Suprapubic skin (tissue), 4 donors: ENCODE measurements at regions not wholly inside any gene's neighbourhood (a gene's known extent, or its start where the extent isn't known, plus 50 kb on each side); places are given as distances from the start of the nearest gene placed in this dataset.
A peak's percentile ranks its signal among the peaks of the same experiment; 100 is the strongest.

Experiments used
- DNase-seq, 2 donors: peaks; one replicate each; pipeline ENCODE4 v3.0.0-alpha.2; 2019; ENCODE audit warnings: low spot score in 2 of 2
- H3K27ac ChIP-seq: fragments of 200-600 bp; sonication (generic); one replicate; pipeline ENCODE4 v1.5.1; 2019
- H3K27me3 ChIP-seq: fragments of 200-600 bp; sonication (generic); one replicate; pipeline ENCODE4 v1.5.1; 2019
- H3K36me3 ChIP-seq: fragments of 200-600 bp; sonication (generic); one replicate; pipeline ENCODE4 v1.5.1; 2019
- H3K4me1 ChIP-seq: fragments of 200-600 bp; sonication (generic); one replicate; pipeline ENCODE4 v1.5.1; 2019
- H3K4me3 ChIP-seq: fragments of 200-600 bp; sonication (generic); one replicate; pipeline ENCODE4 v1.5.1; 2019; ENCODE audit warnings: mild to moderate bottlenecking
- H3K9me3 ChIP-seq: fragments of 200-600 bp; sonication (generic); one replicate; pipeline ENCODE4 v1.5.1; 2019
- EP300 ChIP-seq: sonication (generic); formaldehyde crosslinking; IDR thresholded peaks from one replicate; pipeline ENCODE4 v1.6.1; 2017; ENCODE audit warnings: antibody characterized with exemption
- POLR2A ChIP-seq, 2 donors: fragments of 450-650 bp; IDR thresholded peaks; one replicate each; pipeline ENCODE4 v1.6.1; 2017; ENCODE audit warnings: antibody characterized with exemption in 2 of 2, mild to moderate bottlenecking in 2 of 2, moderate library complexity in 2 of 2
- POLR2AphosphoS5 ChIP-seq, 3 donors: sonication (generic); formaldehyde crosslinking; IDR thresholded peaks; one replicate each; pipeline ENCODE4 v1.6.1; 2017; ENCODE audit warnings: antibody characterized with exemption in 3 of 3
- TF ChIP-seq, protein P1 (sequence below), 2 donors: fragments of 200-600 bp in 1 of 2; fragments of 450-650 bp in 1 of 2; sonication (generic) in 1 of 2; IDR thresholded peaks; one replicate each; pipeline ENCODE4 v1.5.1; 2016 to 2019; ENCODE audit warnings: antibody characterized with exemption in 2 of 2, mild to moderate bottlenecking in 1 of 2, moderate library complexity in 1 of 2

DNA sequence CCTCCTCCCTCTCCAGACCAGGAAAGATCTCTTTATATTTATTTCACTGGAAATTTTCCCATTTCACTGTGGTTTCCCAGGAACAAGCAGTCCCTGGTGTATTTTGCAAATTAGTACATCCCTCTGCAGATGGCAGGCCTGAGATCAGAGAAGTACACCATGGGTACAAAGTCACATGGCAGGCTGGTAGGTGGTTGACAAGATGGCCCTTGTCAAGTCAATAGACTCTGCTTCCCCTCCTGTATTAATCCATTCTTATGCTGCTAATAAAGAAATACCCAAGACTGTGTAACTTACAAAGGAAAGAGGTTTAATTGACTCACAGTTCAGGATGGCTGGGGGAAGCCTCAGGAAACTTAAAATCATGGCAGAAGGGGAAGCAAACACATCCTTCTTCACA is 51.6 kb upstream of the KSR1 start:
- peak in 1 of 2 donors; percentile 16 for DNase-seq
- no peak overlapping the region for H3K27ac ChIP-seq
- H3K4me3 ChIP-seq, result no peak overlapping the region
- H3K4me1 ChIP-seq, result peaks cover 18% of the 10 kb centered on the region
- H3K27me3 ChIP-seq, result no peaks in the 10 kb centered on the region
- no peaks in the 10 kb centered on the region for H3K36me3 ChIP-seq
- H3K9me3 ChIP-seq, result no peaks in the 10 kb centered on the region
- TF ChIP-seq, protein P1, sequence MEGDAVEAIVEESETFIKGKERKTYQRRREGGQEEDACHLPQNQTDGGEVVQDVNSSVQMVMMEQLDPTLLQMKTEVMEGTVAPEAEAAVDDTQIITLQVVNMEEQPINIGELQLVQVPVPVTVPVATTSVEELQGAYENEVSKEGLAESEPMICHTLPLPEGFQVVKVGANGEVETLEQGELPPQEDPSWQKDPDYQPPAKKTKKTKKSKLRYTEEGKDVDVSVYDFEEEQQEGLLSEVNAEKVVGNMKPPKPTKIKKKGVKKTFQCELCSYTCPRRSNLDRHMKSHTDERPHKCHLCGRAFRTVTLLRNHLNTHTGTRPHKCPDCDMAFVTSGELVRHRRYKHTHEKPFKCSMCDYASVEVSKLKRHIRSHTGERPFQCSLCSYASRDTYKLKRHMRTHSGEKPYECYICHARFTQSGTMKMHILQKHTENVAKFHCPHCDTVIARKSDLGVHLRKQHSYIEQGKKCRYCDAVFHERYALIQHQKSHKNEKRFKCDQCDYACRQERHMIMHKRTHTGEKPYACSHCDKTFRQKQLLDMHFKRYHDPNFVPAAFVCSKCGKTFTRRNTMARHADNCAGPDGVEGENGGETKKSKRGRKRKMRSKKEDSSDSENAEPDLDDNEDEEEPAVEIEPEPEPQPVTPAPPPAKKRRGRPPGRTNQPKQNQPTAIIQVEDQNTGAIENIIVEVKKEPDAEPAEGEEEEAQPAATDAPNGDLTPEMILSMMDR (IDR thresholded peaks at IDR 0.05), result no peak
- TF ChIP-seq POLR2A (IDR thresholded peaks at IDR 0.05) (no peak), EP300 (no peak), POLR2AphosphoS5 (IDR thresholded peaks at IDR 0.05) (no peak)
